ACC112 (cell line): ENCODE measurements at regions not wholly inside any gene's neighbourhood (a gene's known extent, or its start where the extent isn't known, plus 50 kb on each side); places are given as distances from the start of the nearest gene placed in this dataset.

Experiments
- H2AFZ ChIP-seq: fragments of 200-600 bp; sonication (generic); one replicate; pipeline ENCODE4 v1.6.0; 2017; ENCODE audit warnings: antibody characterized with exemption, low read length; ENCODE audit not compliant: unreplicated experiment
- H3K27ac ChIP-seq: fragments of 200-600 bp; sonication (generic); 2 replicates; pipeline ENCODE4 v1.5.1; 2014; ENCODE audit warnings: low read depth, mild to moderate bottlenecking, antibody characterized with exemption, low read length, moderate library complexity
- H3K27me3 ChIP-seq: fragments of 200-600 bp; sonication (generic); 2 replicates; pipeline ENCODE4 v1.6.1; 2014; ENCODE audit warnings: mild to moderate bottlenecking, antibody characterized with exemption, low read length, moderate library complexity, mixed read lengths; ENCODE audit not compliant: insufficient read depth
- H3K36me3 ChIP-seq: fragments of 200-600 bp; sonication (generic); 2 replicates; pipeline ENCODE4 v1.6.1; 2016; ENCODE audit warnings: mild to moderate bottlenecking, antibody characterized with exemption, low read length, moderate library complexity, mixed read lengths; ENCODE audit not compliant: insufficient read depth
- H3K4me1 ChIP-seq: fragments of 200-600 bp; sonication (generic); one replicate; pipeline ENCODE4 v1.6.1; 2016; ENCODE audit warnings: low read length, mixed read lengths; ENCODE audit not compliant: insufficient read depth, unreplicated experiment, control insufficient read depth
- H3K4me3 ChIP-seq: fragments of 200-600 bp; sonication (generic); 2 replicates; pipeline ENCODE4 v1.5.1; 2014; ENCODE audit warnings: mild to moderate bottlenecking, low read depth, low read length
- H3K79me2 ChIP-seq: fragments of 200-600 bp; sonication (generic); one replicate; pipeline ENCODE4 v1.6.0; 2016; ENCODE audit warnings: low read length; ENCODE audit not compliant: control insufficient read depth, unreplicated experiment, insufficient read depth

GRCh38 chr2:7844414-7844965 lies 837.4 kb upstream of the ID2 start:
- Histone ChIP-seq H3K79me2 (no peaks in the 10 kb centered on the region), H3K36me3 (no peaks in the 10 kb centered on the region), H3K27ac (peak overlapping the region; percentile 79)

GRCh38 chr2:7845332-7845731 lies 836.5 kb upstream of the ID2 start:
- Histone ChIP-seq H3K27ac (peak overlapping the region; percentile 79), H3K27me3 (no peaks in the 10 kb centered on the region), H3K4me1 (peaks cover 40% of the 10 kb centered on the region), H3K4me3 (peak overlapping the region; percentile 62), H3K79me2 (no peaks in the 10 kb centered on the region), H3K36me3 (no peaks in the 10 kb centered on the region), H2AFZ (no peak overlapping the region)

More at GRCh38 chr2:7844414-7844965, 837.4 kb upstream of the ID2 start:
- H3K4me3 ChIP-seq: peak overlapping the region; percentile 62
- H3K4me1 ChIP-seq: peaks cover 40% of the 10 kb centered on the region
- H3K27me3 ChIP-seq: no peaks in the 10 kb centered on the region
- peak overlapping the region; percentile 50 for H2AFZ ChIP-seq

- H3K4me1 ChIP-seq: peaks cover 40% of the 10 kb centered on the region
- no peak overlapping the region for H2AFZ ChIP-seq
- no peak overlapping the region for H3K4me3 ChIP-seq
- H3K27me3 ChIP-seq: no peaks in the 10 kb centered on the region
- no peaks in the 10 kb centered on the region for H3K36me3 ChIP-seq
- no peak overlapping the region for H3K27ac ChIP-seq
- no peaks in the 10 kb centered on the region for H3K79me2 ChIP-seq
Observed at GRCh38 chr2:7846607-7847006, 835.2 kb upstream of the ID2 start.

GRCh38 chr2:7847321-7847720 lies 834.5 kb upstream of the ID2 start:
- Histone ChIP-seq H3K27me3 (no peaks in the 10 kb centered on the region), H3K79me2 (no peaks in the 10 kb centered on the region), H2AFZ (no peak overlapping the region), H3K27ac (no peak overlapping the region), H3K36me3 (no peaks in the 10 kb centered on the region), H3K4me1 (peaks cover 38% of the 10 kb centered on the region), H3K4me3 (no peak overlapping the region)

GRCh38 chr2:7849027-7849426 lies 832.8 kb upstream of the ID2 start:
- no peak overlapping the region for H2AFZ ChIP-seq
- no peaks in the 10 kb centered on the region for H3K36me3 ChIP-seq
- H3K27ac ChIP-seq: no peak overlapping the region
- peaks cover 37% of the 10 kb centered on the region for H3K4me1 ChIP-seq
- H3K4me3 ChIP-seq: no peak overlapping the region
- no peaks in the 10 kb centered on the region for H3K79me2 ChIP-seq
- H3K27me3 ChIP-seq: no peaks in the 10 kb centered on the region

GRCh38 chr2:7849531-7849930 lies 832.3 kb upstream of the ID2 start:
- Histone ChIP-seq H3K4me1 (peaks cover 32% of the 10 kb centered on the region), H3K4me3 (no peak overlapping the region), H3K79me2 (no peaks in the 10 kb centered on the region), H3K27ac (no peak overlapping the region), H3K27me3 (no peaks in the 10 kb centered on the region), H3K36me3 (no peaks in the 10 kb centered on the region), H2AFZ (no peak overlapping the region)

- Histone ChIP-seq H2AFZ (no peak overlapping the region), H3K4me3 (no peak overlapping the region), H3K36me3 (no peaks in the 10 kb centered on the region), H3K27me3 (no peaks in the 10 kb centered on the region), H3K4me1 (peaks cover 11% of the 10 kb centered on the region), H3K27ac (no peak overlapping the region), H3K79me2 (no peaks in the 10 kb centered on the region)
Observed at GRCh38 chr2:7852546-7852945, 829.3 kb upstream of the ID2 start.

GRCh38 chr2:7857904-7858303 lies 824.0 kb upstream of the ID2 start:
- Histone ChIP-seq H3K4me3 (no peak overlapping the region), H3K36me3 (no peaks in the 10 kb centered on the region), H3K27me3 (no peaks in the 10 kb centered on the region), H3K27ac (no peak overlapping the region), H3K79me2 (no peaks in the 10 kb centered on the region), H3K4me1 (peaks cover 7% of the 10 kb centered on the region), H2AFZ (no peak overlapping the region)

- Histone ChIP-seq H2AFZ (no peak overlapping the region), H3K79me2 (no peaks in the 10 kb centered on the region), H3K27ac (no peak overlapping the region), H3K27me3 (no peaks in the 10 kb centered on the region), H3K36me3 (no peaks in the 10 kb centered on the region), H3K4me1 (peaks cover 7% of the 10 kb centered on the region), H3K4me3 (no peak overlapping the region)
Observed at GRCh38 chr2:7858624-7859023, 823.2 kb upstream of the ID2 start.

- Histone ChIP-seq H3K27me3 (no peaks in the 10 kb centered on the region), H2AFZ (no peak overlapping the region), H3K27ac (no peak overlapping the region), H3K4me1 (peaks cover 7% of the 10 kb centered on the region), H3K4me3 (no peak overlapping the region), H3K79me2 (no peaks in the 10 kb centered on the region), H3K36me3 (no peaks in the 10 kb centered on the region)
Observed at GRCh38 chr2:7860693-7861092, 821.2 kb upstream of the ID2 start.

GRCh38 chr2:7861910-7862702 lies 819.8 kb upstream of the ID2 start:
- H3K27me3 ChIP-seq: no peaks in the 10 kb centered on the region
- no peak overlapping the region for H2AFZ ChIP-seq
- H3K36me3 ChIP-seq: no peaks in the 10 kb centered on the region
- H3K79me2 ChIP-seq: no peaks in the 10 kb centered on the region
- no peak overlapping the region for H3K27ac ChIP-seq
- H3K4me1 ChIP-seq: peaks cover 7% of the 10 kb centered on the region
- no peak overlapping the region for H3K4me3 ChIP-seq
